NCI-H146 treated with DMSO at 0.1 percent for 48 hours (cell line): ENCODE measurements at regions not wholly inside any gene's neighbourhood (a gene's known extent, or its start where the extent isn't known, plus 50 kb on each side); places are given as distances from the start of the nearest gene placed in this dataset.
"Not testable (repeated sequence)": the region's sequence is repeated elsewhere in the genome, so short reads cannot be mapped to it uniquely, and the experiment has no call there.

Experiments used
- DNase-seq: peaks from one replicate; lab custom pipeline; 2025; ENCODE audit not compliant: unreplicated experiment; lab: John Stamatoyannopoulos, UW

DNA sequence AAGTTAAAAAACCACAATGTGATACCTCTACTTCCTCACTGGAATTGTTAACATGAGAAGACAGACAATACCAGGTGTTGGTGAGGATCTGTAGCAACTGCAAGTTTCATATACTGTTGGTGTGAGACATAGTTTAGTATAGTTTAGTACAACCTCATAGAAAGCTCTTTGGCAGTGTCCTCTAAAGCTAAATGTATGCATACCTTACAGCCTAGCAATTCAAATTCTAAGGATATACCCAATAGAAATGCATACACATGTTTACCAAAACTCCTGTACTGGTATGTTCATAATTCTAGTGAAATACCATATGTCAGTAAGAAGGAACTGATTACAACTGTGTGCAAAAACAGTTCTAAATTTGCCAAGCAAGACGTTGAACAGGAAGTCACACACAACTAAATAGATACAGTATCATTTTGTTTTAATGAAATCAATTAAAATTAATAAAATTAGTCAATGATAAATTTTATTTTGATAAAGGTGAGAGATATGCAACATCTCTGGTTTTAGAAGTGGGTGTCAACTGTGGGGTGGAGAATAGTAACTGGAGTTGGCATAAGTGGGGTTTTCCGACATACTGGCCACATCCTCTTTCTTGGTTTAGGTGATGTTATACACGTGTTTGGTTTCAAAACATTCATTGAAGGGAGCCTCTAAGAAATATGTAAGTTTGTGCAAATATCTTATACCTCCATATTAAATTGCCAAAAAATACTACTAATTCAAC, 450.7 kb downstream of the PTPRC start:
- no peak for DNase-seq

DNA sequence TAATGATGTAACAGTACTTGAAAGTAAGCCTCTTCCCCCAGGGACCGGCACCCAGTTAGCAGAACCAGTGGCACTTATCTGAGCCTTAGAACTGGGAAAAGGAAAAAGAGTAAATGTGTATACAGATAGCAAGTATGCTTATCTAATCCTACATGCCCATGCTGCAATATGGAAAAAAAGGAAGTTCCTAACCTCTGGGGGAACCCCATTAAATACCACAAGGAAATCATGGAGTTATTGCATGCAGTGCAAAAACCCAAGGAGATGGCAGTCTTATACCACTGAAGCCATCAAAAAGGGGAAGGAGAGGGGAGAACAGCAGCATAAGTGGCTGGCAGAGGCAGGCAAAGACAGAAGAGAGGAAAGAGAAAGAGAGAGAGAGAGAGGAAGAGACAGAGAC, 456.8 kb downstream of the PTPRC start:
- DNase-seq, result not testable (repeated sequence)

DNA sequence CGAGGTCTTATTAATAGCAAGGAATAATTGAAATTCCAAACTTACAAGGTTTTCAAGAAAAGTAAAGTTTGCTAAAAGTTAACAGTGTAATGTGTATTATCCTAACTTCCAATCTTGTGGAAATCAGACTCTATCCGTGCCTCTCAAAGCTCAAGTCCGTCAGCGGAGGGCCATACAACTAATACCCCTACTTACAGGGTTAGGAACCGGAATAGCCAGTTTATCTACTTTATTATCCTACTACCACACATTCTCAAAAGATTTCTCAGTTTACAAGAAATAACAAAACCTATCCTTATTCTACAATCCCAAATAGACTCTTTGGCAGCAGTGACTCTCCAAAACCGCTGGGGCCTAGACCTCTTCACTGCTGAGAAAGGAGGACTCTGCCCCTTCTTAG, 457.8 kb downstream of the PTPRC start:
- no peak for DNase-seq

DNA sequence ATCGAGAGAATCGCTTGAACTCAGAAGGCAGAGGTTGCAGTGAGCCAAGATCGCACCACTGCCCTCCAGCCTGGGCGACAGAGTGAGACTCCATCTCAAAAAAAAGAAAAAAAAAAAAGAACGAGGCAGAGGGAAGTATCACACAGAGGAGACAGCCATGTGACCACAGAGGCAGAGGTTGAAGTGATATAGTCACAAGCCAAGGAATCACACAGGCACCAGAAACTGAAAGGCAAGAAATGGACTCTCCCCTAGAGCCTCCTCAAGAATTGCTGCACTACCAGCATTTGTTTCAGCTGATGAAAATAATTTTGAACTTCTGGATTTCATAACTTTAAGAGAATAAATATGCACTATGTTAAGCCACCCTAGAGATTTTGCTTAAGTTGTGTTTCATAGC, 459.6 kb downstream of the PTPRC start:
- DNase-seq, result no peak

DNA sequence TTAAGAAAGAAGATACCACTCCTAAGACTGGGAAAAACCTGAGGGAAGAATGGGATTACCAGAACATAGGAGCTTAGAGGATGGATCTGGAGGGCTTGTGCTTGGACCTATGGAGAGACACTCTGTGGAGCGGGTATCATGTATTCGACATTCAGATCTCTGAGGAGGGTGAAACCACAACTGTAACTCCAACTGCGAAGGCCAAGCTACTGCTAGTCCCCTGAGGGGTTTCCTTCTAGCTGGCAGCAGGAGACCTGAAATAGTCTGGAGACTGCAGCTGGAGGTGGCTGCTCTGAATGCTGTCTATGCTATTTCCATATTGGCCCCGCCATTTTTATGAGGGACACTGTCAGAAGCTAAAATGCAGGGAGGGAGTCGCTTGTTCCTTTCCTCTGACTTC, 462.3 kb downstream of the PTPRC start:
- DNase-seq, result no peak

DNA sequence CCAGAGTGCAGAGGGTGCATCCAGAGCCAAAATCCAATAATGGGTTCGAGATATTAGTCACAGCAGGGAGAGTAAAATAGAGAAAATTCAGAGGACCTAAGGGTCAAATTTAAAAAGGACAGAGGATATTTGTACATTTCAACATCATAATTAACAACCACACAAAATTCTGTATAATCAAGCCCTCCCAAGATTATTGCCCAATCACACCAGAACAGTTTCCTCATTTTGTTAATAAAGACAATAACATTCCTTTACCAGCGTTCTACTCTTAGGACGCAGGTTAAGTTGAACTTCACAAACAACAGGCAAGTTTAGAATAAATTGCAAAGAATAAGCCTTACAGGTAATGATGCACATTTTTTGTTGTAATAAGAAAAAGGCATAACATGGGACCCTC, 462.8 kb downstream of the PTPRC start:
- DNase-seq, result no peak

DNA sequence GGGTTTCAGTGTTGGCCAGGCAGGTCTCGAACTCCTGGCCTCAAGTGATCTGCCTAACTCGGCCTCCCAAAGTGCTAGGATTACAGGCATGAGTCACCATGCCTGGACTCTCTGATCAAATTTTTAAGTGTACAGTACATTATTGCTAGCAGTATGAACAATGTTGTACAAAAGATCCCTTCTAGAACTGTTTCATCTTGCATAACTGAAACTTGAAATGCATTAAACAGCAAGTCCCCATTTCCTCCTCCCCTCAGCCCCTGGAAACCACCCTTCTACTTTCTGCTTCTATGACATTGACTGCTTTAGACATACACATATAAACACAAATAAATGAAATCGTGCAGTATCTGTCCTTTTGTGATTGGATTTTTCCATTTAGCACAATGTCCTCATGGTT, 463.4 kb downstream of the PTPRC start:
- no peak for DNase-seq

DNA sequence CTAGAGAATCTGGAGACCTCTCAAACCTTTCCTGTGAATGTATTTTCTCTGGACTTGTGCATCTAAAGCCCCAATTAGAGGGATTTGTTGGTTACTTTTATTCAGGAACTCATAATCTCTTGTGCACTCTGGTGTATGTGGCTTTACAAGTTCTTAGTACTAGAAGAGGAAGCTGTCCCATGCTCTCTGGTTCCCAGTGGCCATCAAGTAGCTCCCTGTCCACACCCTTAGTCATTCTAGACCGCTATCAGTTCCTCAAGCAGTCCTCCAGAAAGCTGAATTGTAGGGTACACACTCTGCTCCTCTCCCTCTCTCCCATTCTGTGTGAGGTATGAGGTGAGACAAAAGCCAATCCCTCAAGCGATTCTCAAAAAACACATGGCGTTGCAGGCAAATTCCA, 470.3 kb downstream of the PTPRC start:
- no peak for DNase-seq

DNA sequence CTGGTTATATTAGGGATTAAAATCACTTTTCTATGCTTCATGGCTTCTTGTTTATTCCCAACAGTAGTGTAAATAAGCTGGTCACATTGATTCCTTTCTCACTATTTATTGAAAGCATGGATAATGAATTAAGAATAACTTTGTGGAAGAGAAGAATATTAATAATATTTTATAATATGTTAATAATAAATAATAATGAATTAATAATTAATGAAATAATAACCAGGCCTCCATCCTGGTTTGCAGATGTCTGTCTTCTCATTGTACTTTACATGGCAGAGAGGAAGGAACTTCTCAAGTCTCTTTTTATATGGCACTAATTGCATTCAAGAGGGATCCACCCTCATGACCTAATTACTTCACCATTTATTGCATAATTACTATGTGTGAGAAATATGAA, 473.5 kb downstream of the PTPRC start:
- DNase-seq, result no peak

DNA sequence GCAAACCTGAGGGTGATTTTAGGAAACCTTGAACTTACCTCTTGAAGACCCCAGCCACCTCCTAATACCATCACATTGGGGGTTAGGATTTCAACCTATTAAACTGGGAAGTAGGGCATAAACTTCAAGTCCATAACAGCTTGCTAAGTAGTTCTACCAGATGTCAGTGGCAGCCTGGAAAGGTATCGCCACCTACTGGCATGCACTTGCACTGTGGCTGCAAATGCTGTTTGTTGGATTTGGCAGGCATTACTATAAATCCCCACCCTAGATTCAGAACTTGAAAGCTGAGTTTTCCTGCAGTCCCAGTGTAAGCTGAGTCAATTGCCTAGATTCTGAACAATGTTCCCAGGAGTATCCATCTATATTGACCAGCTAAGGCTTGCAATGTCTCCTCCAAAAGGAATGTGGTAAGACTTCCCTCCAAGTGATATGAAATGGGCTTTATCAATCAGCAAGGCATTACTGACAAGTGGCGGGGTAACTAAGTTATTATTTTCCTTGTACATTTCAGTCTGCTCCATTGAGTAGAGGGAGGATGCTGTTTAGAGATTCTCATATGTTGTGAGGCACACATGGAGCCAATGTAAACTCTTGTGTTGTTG, 474.5 kb downstream of the PTPRC start:
- peak; percentile 3 for DNase-seq

DNA sequence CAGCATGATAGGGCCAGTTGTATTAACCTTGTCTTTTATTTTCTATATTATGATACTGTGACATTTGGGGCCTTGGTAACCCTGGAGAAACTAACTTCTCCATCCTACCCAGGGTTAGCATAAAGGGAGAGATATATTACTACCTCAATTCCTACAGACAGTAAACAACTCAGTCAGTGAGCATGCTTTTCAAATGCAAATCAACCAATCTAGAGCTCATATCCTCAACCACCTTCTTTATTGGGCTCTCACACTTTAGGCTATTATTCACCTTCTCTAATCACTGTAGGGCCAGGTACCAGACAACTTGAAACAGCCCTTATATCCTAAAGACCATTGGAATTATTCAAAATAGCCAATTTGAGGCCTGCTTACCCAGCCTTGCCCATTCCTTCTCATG, 477.6 kb downstream of the PTPRC start:
- DNase-seq, result no peak

DNA sequence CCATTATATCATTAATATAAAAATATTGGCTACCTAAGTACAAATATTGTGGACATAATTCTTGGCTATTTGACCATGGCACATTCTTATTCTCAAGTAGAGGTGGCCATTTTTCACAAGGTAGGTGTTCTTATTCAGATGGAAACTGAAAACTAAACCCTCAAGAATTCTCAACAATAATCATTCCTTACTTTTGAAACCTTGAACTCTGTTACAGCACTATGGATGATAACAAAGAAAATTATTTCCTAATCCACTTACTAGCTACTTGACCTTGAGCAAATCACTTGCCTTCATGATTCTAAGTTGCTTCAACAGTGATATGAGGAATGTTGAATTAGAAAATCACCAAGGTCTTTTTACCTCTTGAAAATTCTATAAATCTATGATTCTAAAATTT, 482.2 kb downstream of the PTPRC start:
- no peak for DNase-seq

DNA sequence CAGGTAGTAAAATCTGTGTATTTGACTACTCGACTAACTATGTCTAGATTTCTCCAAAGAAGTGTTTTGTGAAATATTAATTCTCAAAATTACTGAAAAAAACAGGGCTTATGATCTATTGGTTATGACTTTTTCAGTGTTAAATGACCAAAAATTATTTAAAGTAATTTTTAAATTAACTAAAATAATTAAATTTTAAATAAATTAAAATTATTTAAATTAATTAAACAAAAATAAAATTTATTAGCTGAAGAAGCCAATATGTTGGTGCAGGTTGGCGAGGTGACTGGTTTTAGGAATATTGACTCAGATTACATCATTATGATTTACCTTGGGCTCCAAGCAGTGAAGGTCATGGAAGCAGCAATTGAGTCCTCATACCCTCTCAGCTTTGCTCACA, 483.2 kb downstream of the PTPRC start:
- DNase-seq, result no peak

DNA sequence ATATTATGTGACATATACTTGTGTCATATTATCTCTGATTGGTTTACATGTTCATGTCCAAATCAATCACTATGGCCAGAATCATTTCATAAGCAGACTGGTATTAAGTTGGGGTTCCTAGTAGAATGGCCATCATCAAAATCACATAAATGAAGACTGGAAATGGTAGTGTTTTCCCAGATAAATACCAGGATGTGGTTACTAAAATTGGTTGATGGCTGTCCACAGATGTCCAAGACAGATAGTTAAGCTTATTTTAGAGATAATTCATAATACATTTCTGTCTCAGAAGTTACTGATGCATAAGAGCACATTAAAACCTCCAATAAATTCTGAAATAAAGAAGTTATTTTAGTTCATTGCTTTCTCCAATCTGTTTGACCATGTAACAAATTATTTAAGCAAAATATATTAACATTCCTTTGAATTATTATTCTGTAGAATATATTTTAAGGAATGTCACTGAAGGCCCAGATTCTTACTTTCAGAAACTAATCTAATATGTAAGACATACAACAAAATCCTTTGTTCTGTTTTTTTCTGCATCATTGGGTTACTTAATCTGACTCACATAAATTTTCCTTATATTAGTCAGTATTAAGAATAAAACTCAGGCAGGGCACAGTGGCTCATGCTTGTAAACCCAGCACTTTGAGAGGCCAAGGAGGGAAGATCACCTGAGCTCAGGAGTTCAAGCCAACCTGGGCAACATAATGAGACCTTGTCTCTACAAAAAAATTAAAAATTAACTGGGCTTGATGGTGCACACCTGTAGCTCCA, 483.9 kb downstream of the PTPRC start:
- no peak for DNase-seq

DNA sequence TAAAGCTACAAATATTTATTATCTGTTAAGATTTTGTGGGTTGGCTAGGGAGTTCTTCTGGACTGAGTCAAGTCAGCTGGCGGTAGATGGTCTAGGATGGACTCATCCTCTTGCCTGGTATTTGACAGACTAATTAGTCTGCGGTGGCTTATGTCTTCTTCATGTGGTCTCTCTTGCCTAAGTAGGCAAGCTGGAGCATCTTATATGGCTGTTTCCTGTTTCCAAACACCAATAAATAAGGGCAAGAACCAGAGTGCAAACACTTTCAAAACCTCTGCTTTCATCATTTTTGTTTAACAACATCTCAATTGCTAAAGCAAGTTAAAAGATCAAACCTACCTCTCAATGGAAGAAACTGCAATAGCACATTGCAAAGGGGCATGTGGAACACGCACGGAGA, 484.8 kb downstream of the PTPRC start:
- DNase-seq, result no peak

DNA sequence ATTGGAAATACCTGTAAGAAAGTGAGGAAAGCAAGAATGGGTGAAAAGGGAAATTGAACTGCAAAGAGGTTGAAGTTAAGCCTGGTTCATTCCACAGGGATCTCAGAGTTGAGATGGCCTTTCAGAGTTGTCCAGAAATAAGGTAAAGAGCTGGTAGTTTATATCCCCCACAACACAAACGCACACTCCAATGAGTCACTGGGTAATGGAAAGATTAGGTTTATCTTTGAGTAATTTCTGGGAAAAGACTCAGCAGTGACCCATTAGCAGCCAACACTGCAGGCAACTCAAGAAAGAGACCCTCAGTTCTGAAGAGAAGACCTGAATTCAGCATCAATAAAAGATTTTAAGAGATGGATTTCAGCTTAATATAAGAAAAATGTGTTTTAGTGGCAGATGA, 485.5 kb downstream of the PTPRC start:
- no peak for DNase-seq

DNA sequence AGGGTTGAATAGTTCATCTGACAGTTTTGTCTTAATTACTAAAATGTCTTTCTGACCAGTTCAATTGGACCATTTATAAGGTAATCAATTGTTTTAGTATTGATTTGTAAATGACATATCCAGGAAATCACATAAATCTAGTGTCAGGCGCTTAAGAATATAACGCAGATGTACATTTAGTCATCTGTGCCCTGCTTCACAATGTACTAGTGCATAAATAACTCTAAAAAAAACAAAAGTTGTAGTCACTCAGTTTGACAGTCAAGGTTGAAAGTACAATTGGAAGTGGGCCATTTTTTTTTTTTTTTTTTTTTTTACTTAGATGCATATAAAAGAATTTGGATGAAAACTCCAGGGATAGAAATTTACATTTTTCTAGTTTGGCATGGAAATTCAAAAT, 490.4 kb downstream of the PTPRC start:
- DNase-seq, result no peak

DNA sequence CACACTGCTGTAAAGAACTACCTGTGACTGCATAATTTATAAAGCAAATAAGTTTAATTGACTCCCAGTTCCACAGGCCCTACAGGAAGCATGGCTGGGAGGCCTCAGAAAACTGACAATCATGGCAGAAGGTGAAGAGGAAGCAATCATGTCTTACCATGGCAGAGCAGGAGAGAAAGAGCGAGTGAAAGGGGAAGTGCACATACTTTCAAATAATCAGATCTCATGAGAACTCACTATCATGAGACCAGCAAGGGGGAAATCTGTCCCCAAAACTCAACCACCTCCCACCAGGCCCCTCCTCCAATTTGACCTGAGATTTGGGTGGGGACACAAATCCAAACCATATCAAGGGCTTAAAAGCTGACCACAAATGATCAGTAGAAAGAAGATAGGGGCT, 493.2 kb downstream of the PTPRC start:
- no peak for DNase-seq

DNA sequence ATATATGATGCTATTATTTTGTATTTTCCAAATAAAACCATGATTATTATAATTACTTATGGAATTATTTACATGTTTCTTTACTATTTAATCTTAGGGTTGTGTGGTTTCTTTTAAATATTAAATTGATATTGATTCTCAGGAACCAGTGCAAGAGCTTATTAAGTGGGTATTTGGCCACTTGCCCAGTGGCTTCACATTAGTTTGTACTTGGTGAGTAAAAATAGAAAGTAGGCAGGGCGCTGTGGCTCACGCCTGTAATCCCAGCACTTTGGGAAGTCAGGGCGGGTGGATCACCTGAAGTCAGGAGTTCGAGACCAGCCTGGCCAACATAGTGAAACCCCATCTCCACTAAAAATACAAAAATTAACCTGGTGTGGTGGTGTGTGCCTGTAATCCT, 497.1 kb downstream of the PTPRC start:
- DNase-seq, result no peak

DNA sequence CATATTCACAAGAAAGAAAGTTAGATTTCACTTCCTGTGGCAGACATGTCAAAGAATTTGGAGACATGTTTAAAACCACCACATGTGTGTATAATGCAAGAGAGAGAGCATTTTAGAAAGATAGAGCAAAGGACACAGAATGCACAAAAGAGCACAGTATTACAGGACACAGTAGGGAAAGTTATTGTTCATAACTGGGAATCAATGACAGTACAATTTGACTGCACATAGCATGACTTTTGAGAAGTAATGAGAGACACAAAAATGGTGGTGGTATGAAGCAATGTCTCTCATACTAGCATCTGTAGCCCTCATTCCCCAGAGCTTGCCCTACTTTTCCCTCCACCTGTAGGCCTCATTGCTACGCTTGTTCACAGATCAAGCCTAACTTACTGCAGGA, 499.2 kb downstream of the PTPRC start:
- no peak for DNase-seq

DNA sequence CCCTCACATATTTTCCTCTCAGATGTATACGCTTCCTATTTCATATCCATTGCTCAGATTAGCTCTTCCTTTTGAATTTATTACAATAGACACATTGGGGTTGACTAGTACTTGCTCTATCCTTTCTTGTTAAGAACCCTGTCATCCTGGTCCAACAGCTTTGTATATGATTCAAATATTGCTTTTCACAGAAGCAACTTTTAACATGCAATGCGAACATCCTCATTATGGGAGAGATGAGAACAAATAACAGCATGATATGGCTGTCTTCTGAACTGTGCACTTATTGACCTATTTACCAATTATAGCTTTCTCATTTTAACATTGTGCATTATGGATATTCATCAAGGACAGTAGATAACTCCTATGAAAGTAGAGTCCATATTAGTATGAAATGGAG, 510.8 kb downstream of the PTPRC start:
- DNase-seq, result no peak

DNA sequence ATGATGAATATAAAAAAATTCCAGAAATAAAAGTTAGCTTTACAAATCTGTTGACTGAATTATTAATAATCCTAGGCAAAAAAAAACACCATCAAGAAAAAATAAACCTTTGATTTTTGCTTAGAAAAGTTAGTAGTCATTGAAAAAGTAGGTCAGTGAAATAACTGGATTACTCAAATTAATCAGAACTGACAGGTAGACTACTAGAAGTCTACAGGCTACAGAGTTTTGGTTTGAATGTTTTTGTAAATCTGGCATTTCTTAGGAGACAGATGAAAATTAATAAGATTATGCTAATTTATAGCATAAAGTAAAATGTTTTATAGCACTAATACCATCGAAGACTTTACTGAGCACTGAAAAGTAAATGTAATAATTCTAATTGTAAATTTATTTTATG, 511.9 kb downstream of the PTPRC start:
- no peak for DNase-seq
